SW480 (cell line): ENCODE measurements at regions not wholly inside any gene's neighbourhood (a gene's known extent, or its start where the extent isn't known, plus 50 kb on each side); places are given as distances from the start of the nearest gene placed in this dataset.

Experiments used
- DNase-seq: peaks from one replicate; pipeline ENCODE4 v3.0.0-alpha.2; 2016; ENCODE audit warnings: low spot score

DNA sequence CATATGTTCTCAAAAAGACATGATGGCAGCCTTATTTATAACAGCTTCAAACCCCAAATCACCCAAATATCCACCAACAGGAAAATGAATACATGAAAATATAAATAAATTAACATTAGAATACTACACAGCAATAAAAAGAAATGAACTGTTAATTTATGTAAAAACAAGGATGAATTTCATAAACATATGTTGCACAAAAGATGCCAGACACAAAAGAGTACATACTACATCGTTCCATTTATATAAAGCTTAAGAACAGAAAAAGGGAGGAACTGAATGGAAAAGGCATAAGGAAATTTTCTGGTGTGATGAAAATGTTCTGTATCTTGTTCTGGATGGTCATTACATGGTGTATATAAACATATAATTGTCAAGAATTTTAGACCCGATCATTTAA lies 69.9 kb upstream of the TUSC7 start:
- no peak for DNase-seq

DNA sequence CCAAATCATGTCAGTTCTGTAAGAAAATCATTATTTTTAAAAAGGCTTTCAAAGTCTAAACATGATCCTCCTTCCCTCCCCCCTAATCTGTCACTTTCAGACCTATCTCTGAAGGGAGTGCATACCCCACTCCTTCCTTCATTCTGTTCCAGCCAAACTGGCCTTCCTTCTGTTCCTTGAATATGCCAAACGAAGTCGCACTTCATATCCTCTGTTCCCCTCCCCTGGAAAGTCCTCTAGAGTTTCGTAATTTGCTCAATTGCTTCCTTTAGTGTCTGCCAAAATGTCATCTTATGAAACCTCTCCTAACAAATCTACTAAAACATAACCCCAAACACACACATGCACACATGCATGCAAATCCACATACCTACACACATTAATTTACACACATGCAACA lies 69.5 kb upstream of the TUSC7 start:
- no peak for DNase-seq

DNA sequence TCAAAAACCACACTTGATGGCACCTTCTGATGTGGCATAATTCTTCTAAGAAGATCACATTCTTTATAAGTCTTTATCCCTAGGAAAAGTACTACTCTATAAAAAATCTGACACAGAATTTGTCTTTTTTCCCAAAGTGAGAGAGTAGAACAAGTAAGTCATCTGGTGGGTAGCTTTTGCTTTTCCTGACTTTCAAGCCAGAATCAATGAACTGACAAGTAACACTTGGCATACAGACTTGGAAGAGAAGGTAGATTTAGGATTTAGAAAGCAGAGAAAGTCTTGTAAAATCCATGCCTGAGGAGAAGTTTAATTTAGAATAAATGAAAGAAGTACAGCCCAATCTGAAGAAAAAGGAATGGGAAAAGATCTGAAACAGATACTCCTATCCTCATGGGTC lies 66.6 kb upstream of the TUSC7 start:
- no peak for DNase-seq

DNA sequence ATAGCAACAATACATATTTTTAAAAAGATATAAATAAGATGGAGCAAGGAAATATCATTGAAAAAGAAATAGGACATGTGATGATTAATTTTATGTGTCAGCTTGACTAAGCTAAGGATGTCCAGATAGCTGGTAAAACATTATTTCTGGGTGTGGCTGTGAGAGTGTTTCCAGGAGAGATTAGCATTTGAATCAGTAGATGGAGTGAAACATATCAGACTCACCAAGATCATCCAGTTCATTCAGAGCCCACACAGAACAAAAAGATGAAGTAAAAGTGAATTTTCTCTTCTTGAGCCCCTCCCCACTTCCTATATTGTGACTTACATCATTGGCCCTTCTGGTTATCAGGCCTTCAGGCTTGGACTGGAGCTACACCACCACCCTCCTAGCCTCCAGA lies 61.6 kb upstream of the TUSC7 start:
- no peak for DNase-seq
